ENCODE measurements at regions not wholly inside any gene's neighbourhood (a gene's known extent, or its start where the extent isn't known, plus 50 kb on each side); places are given as distances from the start of the nearest gene placed in this dataset.
"Not testable (repeated sequence)": the region's sequence is repeated elsewhere in the genome, so short reads cannot be mapped to it uniquely, and the experiment has no call there.

GRCh38 chr4:111068883-111069282, 446.0 kb upstream of the PITX2 start:
- DNase-seq: no peak
- no peaks in the 10 kb centered on the region for H3K27me3 Mint-ChIP-seq

GRCh38 chr4:111070390-111070789, 447.5 kb upstream of the PITX2 start:
- Mint-ChIP-seq H3K27ac (no peak overlapping the region), H3K4me3 (no peak overlapping the region), H3K9me3 (peaks cover 0 to 16% (median 2%) of the 10 kb centered on the region in 7 donors), H3K36me3 (no peaks in the 10 kb centered on the region), H3K27me3 (no peaks in the 10 kb centered on the region), H3K4me1 (no peaks in the 10 kb centered on the region)
- ATAC-seq (ENCODE audit: low read depth in 2 of 2): no peak
- no peak for DNase-seq

More at GRCh38 chr4:111068883-111069282, 446.0 kb upstream of the PITX2 start:
- Mint-ChIP-seq H3K4me3 (no peak overlapping the region), H3K36me3 (no peaks in the 10 kb centered on the region), H3K4me1 (no peaks in the 10 kb centered on the region), H3K27ac (no peak overlapping the region), H3K9me3 (peaks cover 0 to 12% (median 0%) of the 10 kb centered on the region in 7 donors)
- ATAC-seq (ENCODE audit: low read depth in 2 of 2): no peak

GRCh38 chr4:111074523-111075114, 451.7 kb upstream of the PITX2 start:
- H3K4me1 Mint-ChIP-seq: no peaks in the 10 kb centered on the region
- no peak overlapping the region for H3K27ac Mint-ChIP-seq
- H3K4me3 Mint-ChIP-seq: peak overlapping the region in 1 of 8 donors; percentile 53
- no peaks in the 10 kb centered on the region for H3K27me3 Mint-ChIP-seq
- no peaks in the 10 kb centered on the region for H3K36me3 Mint-ChIP-seq
- H3K9me3 Mint-ChIP-seq: peaks cover 1 to 24% (median 11%) of the 10 kb centered on the region in 7 donors
- DNase-seq: no peak
- no peak for ATAC-seq (ENCODE audit: low read depth in 2 of 2)

GRCh38 chr4:111076299-111076698, 453.4 kb upstream of the PITX2 start:
- DNase-seq; H3K27me3 Mint-ChIP-seq; ATAC-seq (ENCODE audit: low read depth in 2 of 2); H3K4me1 Mint-ChIP-seq; H3K27ac Mint-ChIP-seq; H3K4me3 Mint-ChIP-seq; H3K36me3 Mint-ChIP-seq: not testable (repeated sequence)
- H3K9me3 Mint-ChIP-seq: peaks cover 5 to 24% (median 13%) of the 10 kb centered on the region in 7 donors

- H3K9me3 Mint-ChIP-seq: no peaks in the 10 kb centered on the region
These were observed 485.3 kb upstream of the PITX2 start for GRCh38 chr4:111108153-111108552.

GRCh38 chr4:111113591-111113990, 490.7 kb upstream of the PITX2 start:
- H3K9me3 Mint-ChIP-seq: no peaks in the 10 kb centered on the region
- H3K27ac Mint-ChIP-seq: no peak overlapping the region
- H3K4me3 Mint-ChIP-seq: no peak overlapping the region
- H3K36me3 Mint-ChIP-seq: no peaks in the 10 kb centered on the region
- ATAC-seq (ENCODE audit: low read depth in 2 of 2) (no peak), DNase-seq (no peak)
- no peaks in the 10 kb centered on the region for H3K4me1 Mint-ChIP-seq
- H3K27me3 Mint-ChIP-seq: no peaks in the 10 kb centered on the region

More at GRCh38 chr4:111108153-111108552, 485.3 kb upstream of the PITX2 start:
- ATAC-seq (ENCODE audit: low read depth in 2 of 2) (no peak), DNase-seq (no peak)
- Mint-ChIP-seq H3K27me3 (no peaks in the 10 kb centered on the region), H3K27ac (no peak overlapping the region), H3K36me3 (no peaks in the 10 kb centered on the region), H3K4me1 (no peaks in the 10 kb centered on the region), H3K4me3 (no peak overlapping the region)

GRCh38 chr4:111115881-111116280, 493.0 kb upstream of the PITX2 start:
- no peak overlapping the region for H3K4me3 Mint-ChIP-seq
- H3K27ac Mint-ChIP-seq: no peak overlapping the region
- peaks cover 0 to 11% (median 0%) of the 10 kb centered on the region in 7 donors for H3K9me3 Mint-ChIP-seq
- no peak for ATAC-seq (ENCODE audit: low read depth in 2 of 2)
- no peaks in the 10 kb centered on the region for H3K36me3 Mint-ChIP-seq
- no peaks in the 10 kb centered on the region for H3K4me1 Mint-ChIP-seq
- H3K27me3 Mint-ChIP-seq: no peaks in the 10 kb centered on the region
- no peak for DNase-seq

- DNase-seq: no peak
- ATAC-seq (ENCODE audit: low read depth in 2 of 2): no peak
- H3K36me3 Mint-ChIP-seq: no peaks in the 10 kb centered on the region
- H3K4me3 Mint-ChIP-seq: no peak overlapping the region
- H3K9me3 Mint-ChIP-seq: peaks cover 0 to 11% (median 0%) of the 10 kb centered on the region in 7 donors
- no peaks in the 10 kb centered on the region for H3K4me1 Mint-ChIP-seq
- H3K27ac Mint-ChIP-seq: no peak overlapping the region
- no peaks in the 10 kb centered on the region for H3K27me3 Mint-ChIP-seq
These were observed 497.3 kb upstream of the PITX2 start for GRCh38 chr4:111120191-111120590.

GRCh38 chr4:111126340-111126739, 503.5 kb upstream of the PITX2 start:
- no peak overlapping the region for H3K4me3 Mint-ChIP-seq
- no peak for ATAC-seq (ENCODE audit: low read depth in 2 of 2)
- H3K27me3 Mint-ChIP-seq: no peaks in the 10 kb centered on the region
- peaks cover 0 to 6% (median 3%) of the 10 kb centered on the region in 7 donors for H3K9me3 Mint-ChIP-seq
- H3K27ac Mint-ChIP-seq: no peak overlapping the region
- DNase-seq: no peak
- H3K4me1 Mint-ChIP-seq: no peaks in the 10 kb centered on the region
- H3K36me3 Mint-ChIP-seq: no peaks in the 10 kb centered on the region

- no peak for DNase-seq
- no peak for ATAC-seq (ENCODE audit: low read depth in 2 of 2)
- Mint-ChIP-seq H3K9me3 (peaks cover 0 to 5% (median 3%) of the 10 kb centered on the region in 7 donors), H3K4me3 (no peak overlapping the region), H3K27ac (no peak overlapping the region), H3K27me3 (no peaks in the 10 kb centered on the region), H3K4me1 (no peaks in the 10 kb centered on the region), H3K36me3 (no peaks in the 10 kb centered on the region)
These were observed 505.0 kb upstream of the PITX2 start for GRCh38 chr4:111127841-111128240.

- Mint-ChIP-seq H3K4me1 (no peaks in the 10 kb centered on the region), H3K4me3 (no peak overlapping the region), H3K9me3 (peaks cover 0 to 5% (median 3%) of the 10 kb centered on the region in 7 donors), H3K27ac (no peak overlapping the region), H3K27me3 (no peaks in the 10 kb centered on the region), H3K36me3 (no peaks in the 10 kb centered on the region)
- DNase-seq: no peak
- no peak for ATAC-seq (ENCODE audit: low read depth in 2 of 2)
These were observed 505.4 kb upstream of the PITX2 start for GRCh38 chr4:111128327-111128726.

- H3K9me3 Mint-ChIP-seq: peaks cover 0 to 8% (median 2%) of the 10 kb centered on the region in 7 donors
- no peaks in the 10 kb centered on the region for H3K36me3 Mint-ChIP-seq
- no peak for DNase-seq
- H3K27ac Mint-ChIP-seq: no peak overlapping the region
- H3K4me1 Mint-ChIP-seq: no peaks in the 10 kb centered on the region
- no peak for ATAC-seq (ENCODE audit: low read depth in 2 of 2)
- H3K4me3 Mint-ChIP-seq: no peak overlapping the region
- no peaks in the 10 kb centered on the region for H3K27me3 Mint-ChIP-seq
These were observed 513.6 kb upstream of the PITX2 start for GRCh38 chr4:111136438-111136837.

GRCh38 chr4:111136967-111137366, 514.1 kb upstream of the PITX2 start:
- ATAC-seq (ENCODE audit: low read depth in 2 of 2) (no peak), DNase-seq (no peak)
- no peaks in the 10 kb centered on the region for H3K36me3 Mint-ChIP-seq
- no peaks in the 10 kb centered on the region for H3K4me1 Mint-ChIP-seq
- no peaks in the 10 kb centered on the region for H3K27me3 Mint-ChIP-seq
- H3K27ac Mint-ChIP-seq: no peak overlapping the region
- peak overlapping the region in 1 of 8 donors; percentile 9 for H3K4me3 Mint-ChIP-seq
- peaks cover 0 to 8% (median 2%) of the 10 kb centered on the region in 7 donors for H3K9me3 Mint-ChIP-seq

GRCh38 chr4:111143510-111143909, 520.6 kb upstream of the PITX2 start:
- Mint-ChIP-seq H3K4me1 (no peaks in the 10 kb centered on the region), H3K9me3 (peaks cover under 1 to 8% (median 3%) of the 10 kb centered on the region in 7 donors), H3K27me3 (no peaks in the 10 kb centered on the region), H3K36me3 (no peaks in the 10 kb centered on the region), H3K4me3 (no peak overlapping the region), H3K27ac (no peak overlapping the region)
- DNase-seq: no peak
- no peak for ATAC-seq (ENCODE audit: low read depth in 2 of 2)

GRCh38 chr4:111154934-111155333, 532.1 kb upstream of the PITX2 start:
- DNase-seq (no peak), ATAC-seq (ENCODE audit: low read depth in 2 of 2) (no peak)
- H3K9me3 Mint-ChIP-seq: peaks cover 0 to 12% (median 4%) of the 10 kb centered on the region in 7 donors
- H3K4me3 Mint-ChIP-seq: no peak overlapping the region
- H3K27ac Mint-ChIP-seq: no peak overlapping the region
- H3K27me3 Mint-ChIP-seq: peaks cover 0 to 4% (median 0%) of the 10 kb centered on the region in 3 donors
- no peaks in the 10 kb centered on the region for H3K36me3 Mint-ChIP-seq
- no peaks in the 10 kb centered on the region for H3K4me1 Mint-ChIP-seq

Measured in naive B cell (primary cell).